GM06990 (cell line): ENCODE measurements at regions not wholly inside any gene's neighbourhood (a gene's known extent, or its start where the extent isn't known, plus 50 kb on each side); places are given as distances from the start of the nearest gene placed in this dataset.

ENCODE experiments used
- DNase-seq: peaks from one replicate; pipeline ENCODE4 v3.0.0-alpha.2; 2011; ENCODE audit not compliant: insufficient read length; ENCODE audit errors: extremely low read depth
- H3K27me3 ChIP-seq: replicated peaks from 2 replicates; pipeline ENCODE4 v1.6.0; 2011; ENCODE audit warnings: low read length; ENCODE audit not compliant: control insufficient read depth, insufficient read depth
- H3K36me3 ChIP-seq: 2 replicates; pipeline ENCODE4 v1.5.1; 2011; ENCODE audit warnings: low read length; ENCODE audit not compliant: control insufficient read depth, insufficient read depth
- H3K4me3 ChIP-seq: replicated peaks from 2 replicates; pipeline ENCODE4 v1.5.1; 2011; ENCODE audit warnings: low read depth, mild to moderate bottlenecking, control low read depth, low read length
- CTCF ChIP-seq: IDR thresholded peaks from 2 replicates; pipeline ENCODE4 v1.5.1; 2011; ENCODE audit warnings: low read length, control low read depth, mild to moderate bottlenecking, inconsistent platforms; ENCODE audit not compliant: insufficient read depth, poor library complexity, severe bottlenecking

DNA sequence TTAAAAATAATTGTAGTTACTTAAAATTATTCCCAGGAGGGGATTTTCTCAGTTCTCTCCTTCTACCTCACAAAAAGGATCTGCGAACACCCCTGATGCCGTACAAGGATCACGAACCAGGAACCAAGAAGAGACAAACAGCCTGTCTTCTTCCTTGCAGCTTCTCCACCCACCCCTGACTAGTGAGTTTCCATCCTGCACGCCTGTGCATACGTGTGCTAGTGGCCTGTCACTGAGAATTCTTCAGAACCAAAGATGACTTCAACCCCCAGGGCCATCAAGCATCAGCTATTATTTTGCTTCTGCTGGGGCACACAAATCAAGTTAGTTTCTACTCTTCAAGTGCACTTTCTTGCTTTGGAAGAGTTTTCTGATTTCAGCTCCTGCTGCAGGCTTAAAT is 175.5 kb upstream of the KLF6 start:
- H3K36me3 ChIP-seq = no peaks in the 10 kb centered on the region
- no peak for TF ChIP-seq CTCF
- H3K27me3 ChIP-seq = no peaks in the 10 kb centered on the region; the same call in 1 of the 2 replicates
- DNase-seq = no peak
- no peak overlapping the region for H3K4me3 ChIP-seq

- DNase-seq = no peak
- TF ChIP-seq CTCF = no peak
- Histone ChIP-seq H3K27me3 (no peaks in the 10 kb centered on the region; the same call in 1 of the 2 replicates), H3K36me3 (no peaks in the 10 kb centered on the region), H3K4me3 (no peak overlapping the region)
Measured at GRCh38 chr10:3959370-3960325, 174.6 kb upstream of the KLF6 start.

- H3K27me3 ChIP-seq = no peaks in the 10 kb centered on the region; the same call in 1 of the 2 replicates
- H3K4me3 ChIP-seq = no peak overlapping the region
- TF ChIP-seq CTCF = no peak
- H3K36me3 ChIP-seq = no peaks in the 10 kb centered on the region
- no peak for DNase-seq
Measured at GRCh38 chr10:3958472-3958996, 173.5 kb upstream of the KLF6 start.

- no peak for TF ChIP-seq CTCF
- DNase-seq = no peak
- H3K27me3 ChIP-seq = no peaks in the 10 kb centered on the region; the same call in 1 of the 2 replicates
- no peak overlapping the region for H3K4me3 ChIP-seq
- H3K36me3 ChIP-seq = no peaks in the 10 kb centered on the region
Measured at GRCh38 chr10:3955955-3956617, 171.1 kb upstream of the KLF6 start.

DNA sequence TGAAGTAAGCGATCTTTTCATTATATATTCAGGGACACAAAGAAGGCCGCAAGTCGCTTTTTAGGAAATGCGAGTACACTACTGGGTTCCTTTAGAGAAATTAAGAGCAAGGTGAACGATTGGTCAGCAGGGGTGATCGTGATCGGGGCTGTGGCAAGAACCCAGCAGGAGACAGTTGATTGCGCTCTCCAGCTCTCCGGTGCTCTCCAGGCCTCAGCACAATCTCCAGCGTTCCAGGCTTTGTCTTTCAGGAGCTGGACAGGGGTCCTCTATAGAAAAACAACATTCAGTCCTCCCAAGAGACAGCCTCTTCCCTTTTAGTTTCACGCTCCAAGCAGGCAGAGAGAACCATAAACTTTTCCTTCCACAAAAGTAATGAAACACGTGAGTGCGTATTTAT is 170.5 kb upstream of the KLF6 start:
- Histone ChIP-seq H3K4me3 (no peak overlapping the region), H3K27me3 (no peaks in the 10 kb centered on the region; the same call in 1 of the 2 replicates), H3K36me3 (no peaks in the 10 kb centered on the region)
- TF ChIP-seq CTCF = no peak
- DNase-seq = no peak
